Breast epithelium (tissue), 4 donors: ENCODE measurements at regions not wholly inside any gene's neighbourhood (a gene's known extent, or its start where the extent isn't known, plus 50 kb on each side); places are given as distances from the start of the nearest gene placed in this dataset.

Experiments used
- DNase-seq, 2 donors: peaks; one replicate each; pipeline ENCODE4 v3.0.0-alpha.2; 2019; ENCODE audit warnings: low spot score in 2 of 2
- H3K27ac ChIP-seq, 2 donors: fragments of 200-600 bp; sonication (generic) in 1 of 2; one replicate each; pipeline ENCODE4 v1.5.1; 2016 to 2019; ENCODE audit warnings: mild to moderate bottlenecking in 1 of 2
- H3K27me3 ChIP-seq, 2 donors: fragments of 200-600 bp; sonication (generic) in 1 of 2; one replicate each; pipeline versions ENCODE4 v1.5.1 to v1.6.0; 2017 to 2019; ENCODE audit warnings: control low read depth in 1 of 2, mild to moderate bottlenecking in 1 of 2
- H3K36me3 ChIP-seq: fragments of 200-600 bp; one replicate; pipeline ENCODE4 v1.5.1; 2019
- H3K4me1 ChIP-seq, 2 donors: fragments of 200-600 bp; sonication (generic); one replicate each; pipeline ENCODE4 v1.5.1; 2016 to 2019; ENCODE audit warnings: control low read depth in 1 of 2
- H3K4me3 ChIP-seq, 3 donors: fragments of 200-600 bp; sonication (generic); 1 replicate in 2 of 3; 2 replicates in 1 of 3; pipeline ENCODE4 v1.5.1; 2016 to 2019; ENCODE audit warnings: mild to moderate bottlenecking in 3 of 3, moderate library complexity in 2 of 3
- H3K9me3 ChIP-seq, 2 donors: fragments of 200-600 bp; sonication (generic) in 1 of 2; one replicate each; pipeline ENCODE4 v1.5.1; 2016 to 2019; ENCODE audit warnings: control low read depth in 1 of 2
- POLR2A ChIP-seq: fragments of 450-650 bp; IDR thresholded peaks from one replicate; pipeline ENCODE4 v1.6.1; 2016; ENCODE audit warnings: antibody characterized with exemption, mild to moderate bottlenecking, moderate library complexity
- POLR2AphosphoS5 ChIP-seq, 3 donors: sonication (generic); formaldehyde crosslinking; IDR thresholded peaks; one replicate each; pipeline ENCODE4 v1.6.1; 2017; ENCODE audit warnings: antibody characterized with exemption in 3 of 3
- intact Hi-C: fragments of 100-400 bp; cut with DNase I; formaldehyde crosslinking; loops from one replicate; pipeline ENCODE4 v1.15.1; 2023; ENCODE audit warnings: low total_unique reads
- TF ChIP-seq, protein P1 (sequence below), 3 donors: fragments of 450-650 bp; IDR thresholded peaks; one replicate each; pipeline ENCODE4 v1.5.1; 2016 to 2017; ENCODE audit warnings: antibody characterized with exemption in 3 of 3, mild to moderate bottlenecking in 3 of 3, moderate library complexity in 3 of 3

GRCh38 chr15:35885870-35886269, 339.9 kb upstream of the DPH6 start:
- H3K9me3 ChIP-seq = no peaks in the 10 kb centered on the region
- intact Hi-C loops = no loop called here
- no peak overlapping the region for H3K27ac ChIP-seq
- no peaks in the 10 kb centered on the region for H3K36me3 ChIP-seq
- H3K4me3 ChIP-seq = no peak overlapping the region
- TF ChIP-seq POLR2AphosphoS5 (IDR thresholded peaks at IDR 0.05) = no peak
- TF ChIP-seq, protein P1, sequence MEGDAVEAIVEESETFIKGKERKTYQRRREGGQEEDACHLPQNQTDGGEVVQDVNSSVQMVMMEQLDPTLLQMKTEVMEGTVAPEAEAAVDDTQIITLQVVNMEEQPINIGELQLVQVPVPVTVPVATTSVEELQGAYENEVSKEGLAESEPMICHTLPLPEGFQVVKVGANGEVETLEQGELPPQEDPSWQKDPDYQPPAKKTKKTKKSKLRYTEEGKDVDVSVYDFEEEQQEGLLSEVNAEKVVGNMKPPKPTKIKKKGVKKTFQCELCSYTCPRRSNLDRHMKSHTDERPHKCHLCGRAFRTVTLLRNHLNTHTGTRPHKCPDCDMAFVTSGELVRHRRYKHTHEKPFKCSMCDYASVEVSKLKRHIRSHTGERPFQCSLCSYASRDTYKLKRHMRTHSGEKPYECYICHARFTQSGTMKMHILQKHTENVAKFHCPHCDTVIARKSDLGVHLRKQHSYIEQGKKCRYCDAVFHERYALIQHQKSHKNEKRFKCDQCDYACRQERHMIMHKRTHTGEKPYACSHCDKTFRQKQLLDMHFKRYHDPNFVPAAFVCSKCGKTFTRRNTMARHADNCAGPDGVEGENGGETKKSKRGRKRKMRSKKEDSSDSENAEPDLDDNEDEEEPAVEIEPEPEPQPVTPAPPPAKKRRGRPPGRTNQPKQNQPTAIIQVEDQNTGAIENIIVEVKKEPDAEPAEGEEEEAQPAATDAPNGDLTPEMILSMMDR (IDR thresholded peaks at IDR 0.05) = no peak
- no peak for TF ChIP-seq POLR2A
- H3K27me3 ChIP-seq = no peaks in the 10 kb centered on the region
- no peak for DNase-seq
- H3K4me1 ChIP-seq = no peaks in the 10 kb centered on the region

- H3K4me3 ChIP-seq = no peak overlapping the region
- no peak for DNase-seq
- no peak for TF ChIP-seq POLR2AphosphoS5 (IDR thresholded peaks at IDR 0.05)
- TF ChIP-seq, protein P1 (IDR thresholded peaks at IDR 0.05) = no peak
- no peak for TF ChIP-seq POLR2A
- intact Hi-C loops = no loop called here
- no peak overlapping the region for H3K27ac ChIP-seq
- no peaks in the 10 kb centered on the region for H3K27me3 ChIP-seq
- H3K4me1 ChIP-seq = no peaks in the 10 kb centered on the region
- H3K36me3 ChIP-seq = no peaks in the 10 kb centered on the region
- no peaks in the 10 kb centered on the region for H3K9me3 ChIP-seq
These were observed 340.8 kb upstream of the DPH6 start for GRCh38 chr15:35886765-35887164.

- Histone ChIP-seq H3K9me3 (no peaks in the 10 kb centered on the region), H3K4me3 (no peak overlapping the region), H3K4me1 (no peaks in the 10 kb centered on the region), H3K27ac (no peak overlapping the region), H3K36me3 (no peaks in the 10 kb centered on the region), H3K27me3 (no peaks in the 10 kb centered on the region)
- DNase-seq = no peak
- intact Hi-C loops = no loop called here
- TF ChIP-seq POLR2AphosphoS5 (IDR thresholded peaks at IDR 0.05) (no peak), POLR2A (no peak)
- TF ChIP-seq, protein P1 (IDR thresholded peaks at IDR 0.05) = no peak
These were observed 342.9 kb upstream of the DPH6 start for GRCh38 chr15:35888815-35889214.

DNA sequence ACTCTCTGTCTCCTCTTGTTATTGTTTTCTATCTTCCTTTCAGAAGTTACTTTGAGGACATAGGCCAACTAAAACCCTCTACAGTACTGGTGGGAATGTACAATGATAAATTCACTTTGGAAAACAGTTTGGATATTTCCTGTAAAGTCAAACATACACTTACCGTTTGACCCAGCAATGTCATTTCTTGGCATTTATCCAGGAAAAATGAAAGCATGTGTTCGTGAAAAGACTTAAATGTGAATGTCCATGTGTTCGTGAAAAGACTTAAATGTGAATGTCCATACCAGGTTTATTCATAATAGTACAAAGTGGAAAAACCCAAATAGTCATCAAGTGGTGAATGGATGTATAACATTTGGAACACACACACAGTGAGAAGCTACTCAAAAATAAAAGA, 361.5 kb upstream of the DPH6 start:
- Histone ChIP-seq H3K27ac (no peak overlapping the region), H3K9me3 (no peaks in the 10 kb centered on the region), H3K4me3 (no peak overlapping the region), H3K4me1 (no peaks in the 10 kb centered on the region), H3K27me3 (no peaks in the 10 kb centered on the region), H3K36me3 (no peaks in the 10 kb centered on the region)
- no peak for DNase-seq
- no peak for TF ChIP-seq POLR2A
- TF ChIP-seq POLR2AphosphoS5 (IDR thresholded peaks at IDR 0.05) = no peak
- intact Hi-C loops = no loop called here

- no peak for DNase-seq
- no peak for TF ChIP-seq POLR2A
- Histone ChIP-seq H3K27me3 (no peaks in the 10 kb centered on the region), H3K36me3 (no peaks in the 10 kb centered on the region), H3K27ac (no peak overlapping the region), H3K9me3 (peaks cover 0 to under 1% of the 10 kb centered on the region in 2 donors), H3K4me3 (no peak overlapping the region), H3K4me1 (no peaks in the 10 kb centered on the region)
- intact Hi-C loops = no loop called here
These were observed 363.4 kb upstream of the DPH6 start for GRCh38 chr15:35909414-35909813.

DNA sequence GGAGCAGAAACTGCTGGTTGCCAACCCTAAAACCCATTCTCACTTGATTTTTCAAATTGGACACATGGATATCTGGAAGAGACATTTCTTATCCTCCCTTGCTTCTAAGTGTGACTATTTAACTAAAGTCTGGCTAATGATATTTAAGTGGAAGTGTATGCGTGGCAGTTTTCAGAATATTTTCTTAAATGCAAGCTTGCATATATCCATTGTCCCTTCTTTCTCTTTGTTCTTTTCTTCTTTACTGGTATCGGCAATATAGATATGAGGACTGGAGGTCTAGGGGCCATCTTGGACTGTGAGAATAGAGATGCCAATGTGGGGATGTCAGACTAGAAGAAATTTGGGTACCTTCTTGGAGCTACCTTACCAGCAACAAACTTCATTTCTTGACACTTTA, 364.3 kb upstream of the DPH6 start:
- Histone ChIP-seq H3K36me3 (no peaks in the 10 kb centered on the region), H3K4me1 (no peaks in the 10 kb centered on the region), H3K9me3 (peaks cover 0 to 5% of the 10 kb centered on the region in 2 donors), H3K27me3 (no peaks in the 10 kb centered on the region), H3K27ac (no peak overlapping the region), H3K4me3 (no peak overlapping the region)
- DNase-seq = no peak
- TF ChIP-seq, protein P1 (IDR thresholded peaks at IDR 0.05) = no peak
- TF ChIP-seq POLR2AphosphoS5 (IDR thresholded peaks at IDR 0.05) (no peak), POLR2A (no peak)
- intact Hi-C loops = no loop called here
